ENCODE measurements at regions not wholly inside any gene's neighbourhood (a gene's known extent, or its start where the extent isn't known, plus 50 kb on each side); places are given as distances from the start of the nearest gene placed in this dataset.
"Not testable (repeated sequence)": the region's sequence is repeated elsewhere in the genome, so short reads cannot be mapped to it uniquely, and the experiment has no call there.

GRCh38 chrX:63217549-63217948, 133.6 kb downstream of the SPIN4 start:
- TF ChIP-seq MAX (IDR thresholded peaks at IDR 0.05); CTCF (IDR thresholded peaks at IDR 0.05); POLR2A (IDR thresholded peaks at IDR 0.05; ENCODE audit: low read length); NR3C1 (IDR thresholded peaks at IDR 0.05); CHD2 (IDR thresholded peaks at IDR 0.05; ENCODE audit: low read length, partially characterized antibody); CEBPB (IDR thresholded peaks at IDR 0.05); RAD21 (conservative IDR thresholded peaks at IDR 0.05 in 1 of 2, IDR thresholded peaks at IDR 0.05 in 1 of 2); NFE2L2 (conservative IDR thresholded peaks at IDR 0.05; ENCODE audit: low read length); RFX5 (IDR thresholded peaks at IDR 0.05); SMC3 (IDR thresholded peaks at IDR 0.05); BHLHE40 (IDR thresholded peaks at IDR 0.05; ENCODE audit: low read depth, low read length); JUNB (IDR thresholded peaks at IDR 0.05): not testable (repeated sequence)

Measured in A549 (cell line).